HCT116 (cell line): ENCODE measurements at regions not wholly inside any gene's neighbourhood (a gene's known extent, or its start where the extent isn't known, plus 50 kb on each side); places are given as distances from the start of the nearest gene placed in this dataset.

ENCODE experiments used
- ATAC-seq: fragments of 200-7000 bp; cut with Tn5 transposase; 2 replicates; pipeline ENCODE4 v1.9.1; 2020; ENCODE audit warnings: mild to moderate bottlenecking, moderate library complexity
- BruUV-seq: library from RNA; stranded (reverse); fragments of 400-500 nt; replicated peaks from 2 replicates; lab custom pipeline; 2021; lab: Mats Ljungman, UMichigan
- CTCF ChIA-PET: fragments of 300-600 bp; sonication (Branson Sonifier 250); formaldehyde crosslinking; loops from one replicate; lab custom pipeline; 2021; ENCODE audit warnings: antibody characterized with exemption; lab: Charles Lee
- POLR2A ChIA-PET: fragments of 300-600, 350-600 bp; sonication (Branson Sonifier 250); formaldehyde crosslinking; loops from one replicate; lab custom pipeline; 2021; ENCODE audit warnings: antibody characterized with exemption; lab: Charles Lee
- RAD21 ChIA-PET, 2 experiments: fragments of 300-600 bp; sonication (Branson Sonifier 250); formaldehyde crosslinking; loops; one replicate each; lab custom pipeline; 2023; ENCODE audit warnings: low total read pairs in 2 of 2; ENCODE audit not compliant: uncharacterized antibody in 2 of 2, unreplicated experiment in 2 of 2, low non-redundant PET in 1 of 2; lab: Charles Lee
- DNase-seq: peaks from one replicate; pipeline ENCODE4 v3.0.0-alpha.2; 2010; ENCODE audit warnings: low read depth, low spot score
- H2AFZ ChIP-seq: fragments of 200-600 bp; shearing (Covaris generic), sonication (generic); 2 replicates; pipeline ENCODE4 v1.6.1; 2017; ENCODE audit warnings: low read depth, mixed run types, mixed read lengths, antibody characterized with exemption, low read length; ENCODE audit not compliant: poor library complexity, severe bottlenecking
- H3K27ac ChIP-seq: 2 replicates; pipeline ENCODE4 v1.5.1; 2012; ENCODE audit warnings: low read depth, low read length
- H3K27me3 ChIP-seq: fragments of 200-600 bp; sonication (generic); 2 replicates; pipeline ENCODE4 v1.6.1; 2016; ENCODE audit warnings: mixed run types, low read length, mixed read lengths; ENCODE audit not compliant: insufficient read depth
- H3K36me3 ChIP-seq, 2 experiments: fragments of 200-500 bp in 1 of 2; fragments of 200-600 bp in 1 of 2; sonication (Bioruptor generic) in 1 of 2; sonication (generic) in 1 of 2; 2 replicates each; pipeline versions ENCODE4 v1.5.1 to v1.6.1; 2014 to 2016; ENCODE audit warnings: low read length in 2 of 2, inconsistent platforms in 1 of 2, mixed read lengths in 1 of 2, mixed run types in 1 of 2; ENCODE audit not compliant: insufficient read depth in 2 of 2, control insufficient read depth in 1 of 2
- H3K4me1 ChIP-seq, 2 experiments: fragments of 200-600 bp in 1 of 2; sonication (generic) in 1 of 2; 2 replicates each; pipeline versions ENCODE4 v1.5.1 to v1.6.1; 2012 to 2017; ENCODE audit warnings: low read length in 2 of 2, inconsistent platforms in 1 of 2, mild to moderate bottlenecking in 1 of 2, mixed read lengths in 1 of 2, mixed run types in 1 of 2, moderate library complexity in 1 of 2; ENCODE audit not compliant: insufficient read depth in 2 of 2, control insufficient read depth in 1 of 2
- H3K4me2 ChIP-seq: fragments of 200-600 bp; sonication (generic); 2 replicates; pipeline ENCODE4 v1.6.1; 2017; ENCODE audit warnings: mixed run types, low read length, mixed read lengths
- H3K4me3 ChIP-seq, 2 experiments: fragments of 200-600 bp in 1 of 2; sonication (generic) in 1 of 2; replicated peaks in 1 of 2; 2 replicates each; pipeline ENCODE4 v1.5.1; 2011 to 2016; ENCODE audit warnings: low read length in 2 of 2, control low read depth in 1 of 2, low read depth in 1 of 2, mild to moderate bottlenecking in 1 of 2, mixed read lengths in 1 of 2, mixed run types in 1 of 2
- H3K79me2 ChIP-seq: fragments of 200-600 bp; sonication (generic); 2 replicates; pipeline ENCODE4 v1.6.1; 2017; ENCODE audit warnings: mild to moderate bottlenecking, mixed run types, low read length, moderate library complexity, mixed read lengths; ENCODE audit not compliant: insufficient read depth
- H3K9ac ChIP-seq: fragments of 200-600 bp; sonication (generic); 2 replicates; pipeline ENCODE4 v1.6.1; 2016; ENCODE audit warnings: low read length, mixed read lengths
- H3K9me2 ChIP-seq: fragments of 200-600 bp; sonication (generic), shearing (Covaris generic); 2 replicates; pipeline ENCODE4 v1.6.1; 2017; ENCODE audit warnings: mixed run types, mild to moderate bottlenecking, moderate library complexity; ENCODE audit not compliant: insufficient read depth
- H3K9me3 ChIP-seq, 2 experiments: fragments of 200-500 bp in 1 of 2; fragments of 200-600 bp in 1 of 2; sonication (Bioruptor generic) in 1 of 2; sonication (generic) in 1 of 2; 2 replicates each; pipeline ENCODE4 v1.6.1; 2014 to 2017; ENCODE audit warnings: low read length in 2 of 2, mixed read lengths in 2 of 2, inconsistent platforms in 1 of 2, low read depth in 1 of 2, mild to moderate bottlenecking in 1 of 2, mixed run types in 1 of 2, moderate library complexity in 1 of 2; ENCODE audit not compliant: control insufficient read depth in 1 of 2, insufficient read depth in 1 of 2
- H4K20me1 ChIP-seq: fragments of 200-600 bp; sonication (generic), shearing (Covaris generic); 2 replicates; pipeline ENCODE4 v1.6.1; 2017; ENCODE audit warnings: mixed run types, mild to moderate bottlenecking, moderate library complexity; ENCODE audit not compliant: insufficient read depth
- ATF3 ChIP-seq: IDR thresholded peaks from 2 replicates; pipeline ENCODE4 v1.6.1; 2012
- CBX3 ChIP-seq: IDR thresholded peaks from 2 replicates; pipeline ENCODE4 v1.6.1; 2012; ENCODE audit warnings: low read depth
- JUND ChIP-seq: IDR thresholded peaks from 2 replicates; pipeline ENCODE4 v1.6.1; 2012
- POLR2AphosphoS5 ChIP-seq: IDR thresholded peaks from 2 replicates; pipeline ENCODE4 v1.6.1; 2011; ENCODE audit warnings: mild to moderate bottlenecking, low read depth, low read length, moderate library complexity
- RAD21 ChIP-seq: IDR thresholded peaks from 2 replicates; pipeline ENCODE4 v1.6.1; 2012; ENCODE audit warnings: low read depth, mild to moderate bottlenecking
- SP1 ChIP-seq: IDR thresholded peaks from 2 replicates; pipeline ENCODE4 v1.6.1; 2012; ENCODE audit warnings: low read depth
- SRF ChIP-seq: IDR thresholded peaks from 2 replicates; pipeline ENCODE4 v1.6.1; 2012; ENCODE audit warnings: low read depth
- TCF7L2 ChIP-seq: IDR thresholded peaks from 2 replicates; pipeline ENCODE4 v1.7.0; 2011; ENCODE audit warnings: borderline replicate concordance, inconsistent platforms; ENCODE audit not compliant: insufficient read depth, insufficient read length; ENCODE audit errors: extremely low read depth
- YY1 ChIP-seq: IDR thresholded peaks from 2 replicates; pipeline ENCODE4 v1.6.1; 2011; ENCODE audit warnings: low read length, low read depth, moderate library complexity, mild to moderate bottlenecking; ENCODE audit not compliant: insufficient replicate concordance; ENCODE audit errors: extremely low read depth
- intact Hi-C: fragments of 100-400 bp; cut with micrococcal nuclease; formaldehyde crosslinking; loops from 2 replicates; pipeline ENCODE4 v1.10.0; 2022
- TF ChIP-seq, protein P1 (sequence below): IDR thresholded peaks from 2 replicates; pipeline ENCODE4 v1.6.1; 2012

- H4K20me1 ChIP-seq = no peaks in the 10 kb centered on the region
- no peak overlapping the region for H3K4me3 ChIP-seq
- intact Hi-C loops = no loop called here
- no peaks in the 10 kb centered on the region for H3K9me3 ChIP-seq
- H3K9ac ChIP-seq = no peak overlapping the region
- ChIA-PET RAD21 (no interaction called here), CTCF (no interaction called here)
- H3K27ac ChIP-seq = no peak overlapping the region
- H3K9me2 ChIP-seq = no peaks in the 10 kb centered on the region
- H3K27me3 ChIP-seq = no peaks in the 10 kb centered on the region
- TF ChIP-seq POLR2AphosphoS5 (no peak), ATF3 (no peak), YY1 (no peak), SRF (no peak), CBX3 (no peak), JUND (no peak), TCF7L2 (no peak)
- TF ChIP-seq, all 23 proteins: peak for 0
- ATAC-seq (no peak), DNase-seq (no peak)
- Histone ChIP-seq H3K79me2 (no peaks in the 10 kb centered on the region), H3K36me3 (no peaks in the 10 kb centered on the region), H3K4me1 (no peaks in the 10 kb centered on the region), H2AFZ (no peak overlapping the region), H3K4me2 (no peak overlapping the region)
- POLR2A ChIA-PET = no interaction called here
- no TSS peak for BruUV-seq
Measured at GRCh38 chr6:16840291-16840690, 79.0 kb upstream of the ATXN1 start.

DNA sequence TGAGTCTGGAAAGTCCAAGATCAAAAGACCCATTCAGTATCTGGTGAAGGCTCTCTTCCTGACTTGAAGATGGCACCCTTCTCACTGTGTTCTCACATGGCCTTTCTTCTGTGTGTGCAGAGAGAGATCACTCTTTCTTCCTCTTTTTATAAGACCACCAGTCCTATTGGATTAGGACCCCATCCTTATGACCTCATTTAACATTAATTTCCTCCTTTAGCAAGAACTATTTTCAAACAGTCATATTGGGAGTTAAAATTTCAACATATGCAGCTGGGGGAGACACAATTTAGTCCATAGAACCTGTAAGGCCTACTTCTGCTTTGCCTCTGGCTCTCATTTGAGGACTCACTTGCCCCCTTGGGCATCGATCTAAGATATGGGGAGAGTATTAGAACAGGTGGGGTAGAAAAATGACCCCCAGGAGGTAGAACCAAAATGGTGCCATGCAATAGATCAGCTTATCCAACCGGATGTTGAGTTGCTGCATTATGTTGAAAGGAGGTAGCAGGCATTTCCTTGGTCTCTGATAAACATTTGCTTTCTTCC lies 78.4 kb upstream of the ATXN1 start:
- POLR2A ChIA-PET = no interaction called here
- BruUV-seq = no TSS peak
- CTCF ChIA-PET = no interaction called here

More for the DNA sequence above, 78.4 kb upstream of the ATXN1 start:
- Histone ChIP-seq H4K20me1 (no peaks in the 10 kb centered on the region), H2AFZ (no peak overlapping the region), H3K4me2 (no peak overlapping the region), H3K4me3 (no peak overlapping the region), H3K9me2 (no peaks in the 10 kb centered on the region), H3K4me1 (no peaks in the 10 kb centered on the region), H3K27ac (no peak overlapping the region), H3K9ac (no peak overlapping the region), H3K9me3 (no peaks in the 10 kb centered on the region), H3K36me3 (no peaks in the 10 kb centered on the region), H3K27me3 (no peaks in the 10 kb centered on the region), H3K79me2 (no peaks in the 10 kb centered on the region)
- no peak for DNase-seq
- intact Hi-C loops = no loop called here
- RAD21 ChIA-PET = no interaction called here
- no peak for TF ChIP-seq SP1
- no peak for TF ChIP-seq YY1
- TF ChIP-seq TCF7L2 = no peak
- TF ChIP-seq RAD21 = no peak
- TF ChIP-seq POLR2AphosphoS5 = no peak
- TF ChIP-seq, protein P1, sequence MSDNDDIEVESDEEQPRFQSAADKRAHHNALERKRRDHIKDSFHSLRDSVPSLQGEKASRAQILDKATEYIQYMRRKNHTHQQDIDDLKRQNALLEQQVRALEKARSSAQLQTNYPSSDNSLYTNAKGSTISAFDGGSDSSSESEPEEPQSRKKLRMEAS = no peak
- TF ChIP-seq ATF3 = no peak
- TF ChIP-seq CBX3 = no peak
- no peak for TF ChIP-seq SRF
- ATAC-seq = no peak
